ENCODE measurements at regions not wholly inside any gene's neighbourhood (a gene's known extent, or its start where the extent isn't known, plus 50 kb on each side); places are given as distances from the start of the nearest gene placed in this dataset.
"Not testable (repeated sequence)": the region's sequence is repeated elsewhere in the genome, so short reads cannot be mapped to it uniquely, and the experiment has no call there.

- Mint-ChIP-seq H3K27me3 (ENCODE audit: insufficient read depth) (no peaks in the 10 kb centered on the region), H3K36me3 (ENCODE audit: low read depth) (no peaks in the 10 kb centered on the region), H3K4me3 (no peak overlapping the region), H3K9me3 (no peaks in the 10 kb centered on the region), H3K4me1 (peaks cover 3% of the 10 kb centered on the region), H3K27ac (no peak overlapping the region)
- no peak for TF ChIP-seq CTCF (conservative IDR thresholded peaks at IDR 0.05)
- no peaks in the 10 kb centered on the region for H3K36me3 ChIP-seq (ENCODE audit: control insufficient read depth, insufficient read depth, low read length)
- no peaks in the 10 kb centered on the region for H3K4me1 ChIP-seq (ENCODE audit: control insufficient read depth, insufficient read depth, low read length)
- no peak overlapping the region for H3K4me3 ChIP-seq (ENCODE audit: low read length)
- H3K27me3 ChIP-seq (ENCODE audit: control insufficient read depth, insufficient read depth, low read length, poor library complexity, severe bottlenecking), result no peaks in the 10 kb centered on the region
- DNase-seq, result no peak
- no peak overlapping the region for H3K27ac ChIP-seq (ENCODE audit: low read depth, low read length)
- H3K9me3 ChIP-seq (ENCODE audit: control insufficient read depth, low read length), result no peaks in the 10 kb centered on the region
- H3K9ac ChIP-seq (ENCODE audit: extremely low read depth, low read length, poor library complexity, severe bottlenecking), result no peak overlapping the region
Observed at GRCh38 chr9:117828466-117828865, 124.3 kb downstream of the TLR4 start.

- Histone ChIP-seq H3K27ac (ENCODE audit: low read depth, low read length) (no peak overlapping the region), H3K4me3 (ENCODE audit: low read length) (no peak overlapping the region), H3K36me3 (ENCODE audit: control insufficient read depth, insufficient read depth, low read length) (no peaks in the 10 kb centered on the region), H3K4me1 (ENCODE audit: control insufficient read depth, insufficient read depth, low read length) (no peaks in the 10 kb centered on the region), H3K9me3 (ENCODE audit: control insufficient read depth, low read length) (no peaks in the 10 kb centered on the region), H3K27me3 (ENCODE audit: control insufficient read depth, insufficient read depth, low read length, poor library complexity, severe bottlenecking) (no peaks in the 10 kb centered on the region), H3K9ac (ENCODE audit: extremely low read depth, low read length, poor library complexity, severe bottlenecking) (no peak overlapping the region)
- Mint-ChIP-seq H3K27me3 (ENCODE audit: insufficient read depth) (no peaks in the 10 kb centered on the region), H3K27ac (no peak overlapping the region), H3K4me1 (no peaks in the 10 kb centered on the region), H3K9me3 (no peaks in the 10 kb centered on the region), H3K36me3 (ENCODE audit: low read depth) (no peaks in the 10 kb centered on the region), H3K4me3 (no peak overlapping the region)
- 97 to 100% methylated on average over 1 of the region's 1 CpG for WGBS, 2 experiments (ENCODE audit: insufficient coverage in 1 of 2, insufficient read length in 1 of 2)
- no peak for TF ChIP-seq CTCF (conservative IDR thresholded peaks at IDR 0.05)
- DNase-seq, result no peak
Observed at GRCh38 chr9:117835798-117836197, 131.6 kb downstream of the TLR4 start.

GRCh38 chr9:117839862-117840261 lies 135.7 kb downstream of the TLR4 start:
- Histone ChIP-seq H3K27ac (ENCODE audit: low read depth, low read length) (no peak overlapping the region), H3K9me3 (ENCODE audit: control insufficient read depth, low read length) (no peaks in the 10 kb centered on the region), H3K4me3 (ENCODE audit: low read length) (no peak overlapping the region), H3K36me3 (ENCODE audit: control insufficient read depth, insufficient read depth, low read length) (no peaks in the 10 kb centered on the region), H3K27me3 (ENCODE audit: control insufficient read depth, insufficient read depth, low read length, poor library complexity, severe bottlenecking) (no peaks in the 10 kb centered on the region), H3K4me1 (ENCODE audit: control insufficient read depth, insufficient read depth, low read length) (no peaks in the 10 kb centered on the region), H3K9ac (ENCODE audit: extremely low read depth, low read length, poor library complexity, severe bottlenecking) (no peak overlapping the region)
- Mint-ChIP-seq H3K4me3 (no peak overlapping the region), H3K27ac (no peak overlapping the region), H3K27me3 (ENCODE audit: insufficient read depth) (no peaks in the 10 kb centered on the region), H3K4me1 (no peaks in the 10 kb centered on the region), H3K36me3 (ENCODE audit: low read depth) (no peaks in the 10 kb centered on the region), H3K9me3 (no peaks in the 10 kb centered on the region)
- TF ChIP-seq CTCF (conservative IDR thresholded peaks at IDR 0.05), result no peak
- no peak for DNase-seq
- 87 to 100% methylated on average over 1 to 2 of the region's 2 CpGs for WGBS, 2 experiments (ENCODE audit: insufficient coverage in 1 of 2, insufficient read length in 1 of 2)

GRCh38 chr9:117851836-117852461 lies 147.7 kb downstream of the TLR4 start:
- not testable (repeated sequence) for H3K27ac Mint-ChIP-seq; H3K4me1 ChIP-seq (ENCODE audit: control insufficient read depth, insufficient read depth, low read length); H3K36me3 ChIP-seq (ENCODE audit: control insufficient read depth, insufficient read depth, low read length); H3K36me3 Mint-ChIP-seq (ENCODE audit: low read depth); H3K9ac ChIP-seq (ENCODE audit: extremely low read depth, low read length, poor library complexity, severe bottlenecking); H3K27ac ChIP-seq (ENCODE audit: low read depth, low read length); H3K27me3 Mint-ChIP-seq (ENCODE audit: insufficient read depth); H3K9me3 Mint-ChIP-seq; H3K4me3 ChIP-seq (ENCODE audit: low read length); DNase-seq; H3K27me3 ChIP-seq (ENCODE audit: control insufficient read depth, insufficient read depth, low read length, poor library complexity, severe bottlenecking); H3K4me1 Mint-ChIP-seq; H3K4me3 Mint-ChIP-seq; H3K9me3 ChIP-seq (ENCODE audit: control insufficient read depth, low read length)
- 89 to 94% methylated on average over 5 to 38 of the region's 38 CpGs for WGBS, 2 experiments (ENCODE audit: insufficient coverage in 1 of 2, insufficient read length in 1 of 2)

Measured in endodermal cell (in vitro differentiated cells).